ENCODE measurements at regions not wholly inside any gene's neighbourhood (a gene's known extent, or its start where the extent isn't known, plus 50 kb on each side); places are given as distances from the start of the nearest gene placed in this dataset.

- Histone ChIP-seq H3K9ac (ENCODE audit: insufficient read depth in 1 of 2, low read depth in 2 of 2, low read length in 2 of 2) (no peak overlapping the region), H3K4me1 (replicated peaks in 1 of 2; ENCODE audit: control insufficient read depth in 2 of 2, insufficient read depth in 2 of 2, low read length in 2 of 2) (no peaks in the 10 kb centered on the region), H3K27me3 (ENCODE audit: control insufficient read depth in 2 of 2, insufficient read depth in 2 of 2, low read length in 2 of 2) (no peaks in the 10 kb centered on the region), H4K20me1 (replicated peaks; ENCODE audit: control insufficient read depth, insufficient read depth, low read length) (no peaks in the 10 kb centered on the region), H3K9me1 (ENCODE audit: control insufficient read depth, insufficient read depth, low read length) (no peaks in the 10 kb centered on the region), H3K4me3 (no peak overlapping the region), H2AFZ (ENCODE audit: low read depth, low read length) (no peak overlapping the region), H3K79me2 (ENCODE audit: control insufficient read depth, insufficient read depth, low read length) (no peaks in the 10 kb centered on the region), H3K9me3 (replicated peaks; ENCODE audit: control insufficient read depth, insufficient read depth, low read depth, low read length) (no peaks in the 10 kb centered on the region), H3K27ac (ENCODE audit: extremely low read depth, low read depth, low read length) (no peak overlapping the region), H3K4me2 (ENCODE audit: insufficient read depth, low read length) (no peak overlapping the region), H3K36me3 (ENCODE audit: control insufficient read depth, insufficient read depth, low read length) (no peaks in the 10 kb centered on the region)
- ChIA-PET POLR2A (no interaction called here), CTCF (ENCODE audit: low intra/inter-chr PET ratio) (no interaction called here)
- WGBS (ENCODE audit: insufficient coverage, low coverage, missing lambda C conversion rate), result 0% methylated on average over 2 of the region's 2 CpGs
- intact Hi-C loops (cut with micrococcal nuclease), result no loop called here
- FAIRE-seq, result no peak
- 0 out of 3 replicates have a peak, but pooled peaks have one; percentile 38 for ATAC-seq
- no peak for DNase-seq (ENCODE audit: extremely low read depth in 1 of 4, low spot score in 3 of 4)
- in situ Hi-C loops (cut with MboI), result no loop called here
- TF ChIP-seq MTF1 (CRISPR knock-in tag; IDR thresholded peaks at IDR 0.05; ENCODE audit: borderline replicate concordance) (no peak), ADNP (tag; IDR thresholded peaks at IDR 0.05) (0 out of 2 replicates have a peak, but pooled peaks have one; percentile 41), JUN (IDR thresholded peaks at IDR 0.05; ENCODE audit: borderline replicate concordance, low read depth, low read length) (no peak), JUN (CRISPR knock-in tag; IDR thresholded peaks at IDR 0.05; ENCODE audit: borderline replicate concordance) (no peak)
- no TSS peak for BruUV-seq (replicated peaks)
These were observed 1167.8 kb upstream of the NCAM2 start for GRCh38 chr21:19830446-19830845.

GRCh38 chr21:19832551-19832950 lies 1165.7 kb upstream of the NCAM2 start:
- in situ Hi-C loops (cut with MboI), result no loop called here
- TF ChIP-seq CBX8 (IDR thresholded peaks at IDR 0.05; ENCODE audit: borderline replicate concordance, extremely low read depth, low read depth, low read length, poor library complexity, severe bottlenecking) (no peak), KAT7 (CRISPR knock-in tag; IDR thresholded peaks at IDR 0.05; ENCODE audit: borderline replicate concordance) (no peak), CEBPB (tag; IDR thresholded peaks at IDR 0.05) (peak; percentile 62), CEBPG (CRISPR knock-in tag; IDR thresholded peaks at IDR 0.05) (no peak), CEBPG (tag; conservative IDR thresholded peaks at IDR 0.05 in 1 of 2, IDR thresholded peaks at IDR 0.05 in 1 of 2) (peak in 1 of 2 experiments; percentile 64; a peak in 2 of 4 replicates), YBX1 (IDR thresholded peaks at IDR 0.05) (no peak)
- Histone ChIP-seq H4K20me1 (replicated peaks; ENCODE audit: control insufficient read depth, insufficient read depth, low read length) (no peaks in the 10 kb centered on the region), H2AFZ (ENCODE audit: low read depth, low read length) (no peak overlapping the region), H3K9ac (ENCODE audit: insufficient read depth in 1 of 2, low read depth in 2 of 2, low read length in 2 of 2) (no peak overlapping the region), H3K9me3 (replicated peaks; ENCODE audit: control insufficient read depth, insufficient read depth, low read depth, low read length) (no peaks in the 10 kb centered on the region), H3K4me1 (replicated peaks in 1 of 2; ENCODE audit: control insufficient read depth in 2 of 2, insufficient read depth in 2 of 2, low read length in 2 of 2) (no peaks in the 10 kb centered on the region), H3K4me3 (no peak overlapping the region), H3K27me3 (ENCODE audit: control insufficient read depth in 2 of 2, insufficient read depth in 2 of 2, low read length in 2 of 2) (no peaks in the 10 kb centered on the region), H3K4me2 (ENCODE audit: insufficient read depth, low read length) (no peak overlapping the region), H3K36me3 (ENCODE audit: control insufficient read depth, insufficient read depth, low read length) (no peaks in the 10 kb centered on the region), H3K79me2 (ENCODE audit: control insufficient read depth, insufficient read depth, low read length) (no peaks in the 10 kb centered on the region), H3K9me1 (ENCODE audit: control insufficient read depth, insufficient read depth, low read length) (no peaks in the 10 kb centered on the region), H3K27ac (ENCODE audit: extremely low read depth, low read depth, low read length) (no peak overlapping the region)
- ATAC-seq (no peak), DNase-seq (ENCODE audit: extremely low read depth in 1 of 4, low spot score in 3 of 4) (no peak), FAIRE-seq (no peak)
- intact Hi-C loops (cut with micrococcal nuclease), result no loop called here
- no TSS peak for BruUV-seq (replicated peaks)
- ChIA-PET CTCF (ENCODE audit: low intra/inter-chr PET ratio) (no interaction called here), POLR2A (interaction anchor here (1.2 kb wide), 1 partner anchor 13 kb away, joined by 3 read pairs; no protein-coding TSS in a partner anchor)
- WGBS (ENCODE audit: insufficient coverage, low coverage, missing lambda C conversion rate), result 20% methylated on average over 2 of the region's 2 CpGs

Measured in K562 (cell line).